Ovary (tissue), 7 donors: ENCODE measurements at regions not wholly inside any gene's neighbourhood (a gene's known extent, or its start where the extent isn't known, plus 50 kb on each side); places are given as distances from the start of the nearest gene placed in this dataset.

Experiments
- DNase-seq, 5 donors: peaks; one replicate each; pipeline ENCODE4 v3.0.0-alpha.2; 2019 to 2020
- H3K27ac ChIP-seq, 2 donors: fragments of 200-600 bp; one replicate each; pipeline versions ENCODE4 v1.5.1 to v1.8.0; 2019 to 2022
- H3K27me3 ChIP-seq: fragments of 200-600 bp; one replicate; pipeline ENCODE4 v1.8.0; 2022
- H3K36me3 ChIP-seq: fragments of 200-600 bp; sonication (generic); one replicate; pipeline ENCODE4 v1.5.1; 2019
- H3K4me1 ChIP-seq: one replicate; pipeline ENCODE4 v1.8.1; 2013; ENCODE audit warnings: mild to moderate bottlenecking, moderate library complexity; ENCODE audit not compliant: insufficient read depth
- H3K4me3 ChIP-seq: fragments of 200-600 bp; sonication (generic); one replicate; pipeline ENCODE4 v1.5.1; 2017
- H3K9me3 ChIP-seq, 2 donors: fragments of 200-600 bp in 1 of 2; sonication (generic) in 1 of 2; one replicate each; pipeline versions ENCODE4 v1.5.1 to v1.8.1; 2013 to 2019; ENCODE audit warnings: mild to moderate bottlenecking in 1 of 2, moderate library complexity in 1 of 2
- EP300 ChIP-seq: sonication (generic); formaldehyde crosslinking; IDR thresholded peaks from one replicate; pipeline ENCODE4 v1.6.1; 2017; ENCODE audit warnings: antibody characterized with exemption
- POLR2A ChIP-seq: fragments of 450-650 bp; IDR thresholded peaks from one replicate; pipeline ENCODE4 v1.6.1; 2017; ENCODE audit warnings: antibody characterized with exemption, mild to moderate bottlenecking, moderate library complexity
- WGBS, 3 donors: extraction: QIAGEN DNeasy Blood & Tissue Kit in 1 of 3; methylation state at CpG; one replicate each; pipeline versions ENCODE4 v1.1.5 to v1.1.7; 2013 to 2017; 5-methylcytosine and 5-hydroxymethylcytosine counted together
- intact Hi-C, 4 donors: fragments of 100-400 bp; cut with DNase I; formaldehyde crosslinking; loops; one replicate each; pipeline versions ENCODE4 v1.11.0 to v1.15.1; 2022 to 2023
- TF ChIP-seq, protein P1 (sequence below), 3 donors: fragments of 450-650 bp in 2 of 3; fragments of 200-600 bp in 1 of 3; IDR thresholded peaks; one replicate each; pipeline versions ENCODE4 v1.5.1 to v1.8.0; 2016 to 2022; ENCODE audit warnings: antibody characterized with exemption in 3 of 3, mild to moderate bottlenecking in 1 of 3
- donor health status: DM: no; HTN: no; CAD: no; lungs with moderate emphysema.
- donor health status: DM: no; HTN: no; CAD: no.
- donor health status: Bipolar disorder and iron deficiency.
- donor health status: DM: no; HTN: no; CAD: no.
- donor health status: DM: yes; HTN: yes; CAD: no.

DNA sequence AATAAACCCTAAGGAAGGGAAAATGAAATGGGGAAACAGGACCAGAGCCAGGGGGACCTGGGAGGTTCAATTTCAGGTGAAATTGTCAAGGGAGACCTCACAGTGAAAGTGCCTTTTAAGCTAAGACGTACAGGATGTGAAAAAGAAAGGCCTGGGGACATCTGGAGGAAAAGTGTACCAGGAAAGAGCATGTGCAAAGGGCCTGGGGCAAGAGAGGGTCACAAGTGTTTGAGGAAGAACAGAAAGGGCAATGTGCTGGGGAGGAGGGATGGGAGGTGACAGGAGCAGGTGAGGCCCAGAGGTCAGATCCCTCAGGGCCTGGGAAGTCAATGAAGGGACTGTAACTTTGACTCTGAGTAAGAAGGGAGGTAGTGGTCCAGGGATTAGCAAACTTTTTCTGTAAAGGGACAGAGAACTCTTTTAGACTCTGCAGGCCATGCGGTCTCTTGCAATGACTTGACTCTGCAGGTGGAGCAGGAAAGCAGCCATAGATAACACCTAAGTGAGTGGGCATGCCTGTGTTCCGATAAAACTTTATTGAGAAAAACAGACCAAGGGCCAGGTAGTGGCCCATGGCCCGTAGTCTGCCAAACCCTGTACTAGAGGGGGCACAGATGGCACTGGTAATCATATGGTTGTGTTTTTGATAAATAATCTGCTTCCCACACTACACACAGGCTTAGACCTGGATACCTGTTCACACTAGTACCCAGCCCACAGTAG lies 93.8 kb downstream of the LITAF start:
- intact Hi-C loops, result no loop called here
- WGBS, 3 donors, result 94 to 96% (median 94%) methylated on average over 4 of the region's 4 CpGs

DNA sequence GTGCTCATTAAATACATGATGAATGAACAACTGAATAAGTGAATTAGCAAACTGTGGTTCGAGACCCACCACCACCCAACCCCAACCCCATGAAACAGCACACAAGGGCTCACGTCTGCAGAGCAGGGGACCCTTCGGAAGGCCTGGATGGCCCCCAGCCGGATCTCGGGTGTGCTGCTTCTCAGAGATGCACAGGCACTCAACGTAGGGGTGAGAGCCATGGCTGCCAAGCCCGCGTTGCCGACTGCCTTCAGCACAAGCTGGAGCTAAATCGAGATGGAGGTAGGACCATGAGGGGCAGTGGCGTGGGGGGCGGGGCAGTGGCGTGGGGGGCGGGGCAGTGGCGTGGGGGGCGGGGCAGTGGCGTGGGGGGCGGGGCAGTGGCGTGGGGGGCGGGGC lies 93.2 kb downstream of the LITAF start:
- H3K9me3 ChIP-seq, result no peaks in the 10 kb centered on the region
- intact Hi-C loops, result no loop called here
- no peaks in the 10 kb centered on the region for H3K36me3 ChIP-seq
- 48 to 91% (median 86%) methylated on average over 9 to 13 of the region's 20 CpGs for WGBS, 3 donors
- H3K27ac ChIP-seq, result no peak overlapping the region
- peaks cover 20% of the 10 kb centered on the region for H3K4me1 ChIP-seq
- no peak overlapping the region for H3K4me3 ChIP-seq
- no peak for DNase-seq
- no peak for TF ChIP-seq POLR2A
- TF ChIP-seq EP300, result no peak
- TF ChIP-seq, protein P1, sequence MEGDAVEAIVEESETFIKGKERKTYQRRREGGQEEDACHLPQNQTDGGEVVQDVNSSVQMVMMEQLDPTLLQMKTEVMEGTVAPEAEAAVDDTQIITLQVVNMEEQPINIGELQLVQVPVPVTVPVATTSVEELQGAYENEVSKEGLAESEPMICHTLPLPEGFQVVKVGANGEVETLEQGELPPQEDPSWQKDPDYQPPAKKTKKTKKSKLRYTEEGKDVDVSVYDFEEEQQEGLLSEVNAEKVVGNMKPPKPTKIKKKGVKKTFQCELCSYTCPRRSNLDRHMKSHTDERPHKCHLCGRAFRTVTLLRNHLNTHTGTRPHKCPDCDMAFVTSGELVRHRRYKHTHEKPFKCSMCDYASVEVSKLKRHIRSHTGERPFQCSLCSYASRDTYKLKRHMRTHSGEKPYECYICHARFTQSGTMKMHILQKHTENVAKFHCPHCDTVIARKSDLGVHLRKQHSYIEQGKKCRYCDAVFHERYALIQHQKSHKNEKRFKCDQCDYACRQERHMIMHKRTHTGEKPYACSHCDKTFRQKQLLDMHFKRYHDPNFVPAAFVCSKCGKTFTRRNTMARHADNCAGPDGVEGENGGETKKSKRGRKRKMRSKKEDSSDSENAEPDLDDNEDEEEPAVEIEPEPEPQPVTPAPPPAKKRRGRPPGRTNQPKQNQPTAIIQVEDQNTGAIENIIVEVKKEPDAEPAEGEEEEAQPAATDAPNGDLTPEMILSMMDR (IDR thresholded peaks at IDR 0.05), result no peak
- H3K27me3 ChIP-seq, result no peaks in the 10 kb centered on the region

More for the DNA sequence above, 93.8 kb downstream of the LITAF start:
- peaks cover 20% of the 10 kb centered on the region for H3K4me1 ChIP-seq
- H3K9me3 ChIP-seq, result no peaks in the 10 kb centered on the region
- no peak for DNase-seq
- TF ChIP-seq EP300 (no peak), POLR2A (no peak)
- TF ChIP-seq, protein P1 (IDR thresholded peaks at IDR 0.05), result no peak
- H3K4me3 ChIP-seq, result no peak overlapping the region
- no peak overlapping the region for H3K27ac ChIP-seq
- H3K27me3 ChIP-seq, result no peaks in the 10 kb centered on the region
- no peaks in the 10 kb centered on the region for H3K36me3 ChIP-seq

DNA sequence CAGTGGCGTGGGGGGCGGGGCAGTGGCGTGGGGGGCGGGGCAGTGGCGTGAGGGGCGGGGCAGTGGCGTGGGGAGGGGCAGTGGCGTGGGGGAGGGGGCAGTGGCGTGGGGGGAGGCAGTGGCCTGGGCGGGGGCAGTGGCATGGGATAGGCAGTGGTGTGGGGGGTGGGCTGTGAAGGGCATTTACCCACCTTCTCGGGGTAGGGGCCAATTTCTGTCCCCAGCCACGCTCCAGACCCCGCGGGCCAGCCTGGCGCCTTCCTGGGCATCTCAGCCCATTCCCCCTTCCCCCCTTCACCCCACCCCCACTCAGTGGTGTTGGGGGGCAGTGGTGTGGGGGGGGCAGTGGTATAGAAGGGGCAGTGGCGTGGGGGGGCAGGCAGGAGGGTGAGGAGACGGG lies 92.7 kb downstream of the LITAF start:
- H3K36me3 ChIP-seq, result no peaks in the 10 kb centered on the region
- no peak for DNase-seq
- no peaks in the 10 kb centered on the region for H3K9me3 ChIP-seq
- no peak overlapping the region for H3K4me3 ChIP-seq
- TF ChIP-seq EP300, result no peak
- TF ChIP-seq, protein P1 (IDR thresholded peaks at IDR 0.05), result no peak
- TF ChIP-seq POLR2A, result no peak
- H3K27ac ChIP-seq, result no peak overlapping the region
- 82 to 94% (median 86%) methylated on average over 7 to 11 of the region's 17 CpGs for WGBS, 3 donors
- intact Hi-C loops, result no loop called here
- no peaks in the 10 kb centered on the region for H3K27me3 ChIP-seq
- peaks cover 20% of the 10 kb centered on the region for H3K4me1 ChIP-seq

DNA sequence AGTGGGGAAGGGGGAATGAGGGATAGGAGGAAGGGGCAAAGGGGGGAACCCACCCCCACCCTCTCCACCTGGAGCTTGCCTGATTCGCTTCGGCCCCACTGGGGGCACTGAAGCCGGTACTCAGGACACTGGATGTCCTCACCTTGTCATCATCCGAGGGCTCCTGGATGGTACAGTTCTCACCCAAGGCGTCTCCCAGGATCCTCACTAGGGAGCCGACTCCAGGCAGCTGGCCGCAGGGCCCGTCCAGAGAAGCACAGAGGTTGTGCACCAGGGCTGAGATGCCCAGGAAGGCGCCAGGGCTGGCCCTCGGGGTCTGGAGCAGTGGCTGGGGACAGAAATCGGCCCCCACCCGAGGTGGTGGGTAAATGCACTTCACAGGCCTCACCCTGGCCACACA lies 92.3 kb downstream of the LITAF start:
- TF ChIP-seq POLR2A (no peak), EP300 (no peak)
- TF ChIP-seq, protein P1 (IDR thresholded peaks at IDR 0.05), result no peak
- 90 to 91% (median 90%) methylated on average over 9 to 12 of the region's 12 CpGs for WGBS, 3 donors
- peaks cover 20% of the 10 kb centered on the region for H3K4me1 ChIP-seq
- DNase-seq, result no peak
- intact Hi-C loops, result no loop called here
- no peak overlapping the region for H3K4me3 ChIP-seq
- no peaks in the 10 kb centered on the region for H3K27me3 ChIP-seq
- H3K36me3 ChIP-seq, result no peaks in the 10 kb centered on the region
- no peak overlapping the region for H3K27ac ChIP-seq
- no peaks in the 10 kb centered on the region for H3K9me3 ChIP-seq
